ENCODE measurements at regions not wholly inside any gene's neighbourhood (a gene's known extent, or its start where the extent isn't known, plus 50 kb on each side); places are given as distances from the start of the nearest gene placed in this dataset.

- no peak overlapping the region for H3K4me3 ChIP-seq
- DNase-seq = no peak
- H3K4me1 ChIP-seq = peaks cover 0 to 8% (median 4%) of the 10 kb centered on the region in 4 donors
- no peak for TF ChIP-seq CTCF (IDR thresholded peaks at IDR 0.05)
- intact Hi-C loops (cut with DNase I; ENCODE audit: low total_unique reads) = no loop called here
- no peak overlapping the region for H3K27ac ChIP-seq
- no peaks in the 10 kb centered on the region for H3K27me3 ChIP-seq
- H3K36me3 ChIP-seq = no peaks in the 10 kb centered on the region
- no peaks in the 10 kb centered on the region for H3K9me3 ChIP-seq
Observed at GRCh38 chr3:177610686-177611633, 413.7 kb upstream of the TBL1XR1 start.

- intact Hi-C loops (cut with DNase I; ENCODE audit: low total_unique reads) = no loop called here
- TF ChIP-seq CTCF (IDR thresholded peaks at IDR 0.05) = no peak
- no peaks in the 10 kb centered on the region for H3K27me3 ChIP-seq
- no peaks in the 10 kb centered on the region for H3K9me3 ChIP-seq
- H3K27ac ChIP-seq = no peak overlapping the region
- DNase-seq = no peak
- no peak overlapping the region for H3K4me3 ChIP-seq
- no peaks in the 10 kb centered on the region for H3K36me3 ChIP-seq
- peaks cover 0 to 8% (median 4%) of the 10 kb centered on the region in 4 donors for H3K4me1 ChIP-seq
Observed at GRCh38 chr3:177611752-177612334, 414.6 kb upstream of the TBL1XR1 start.

- Histone ChIP-seq H3K4me3 (no peak overlapping the region), H3K36me3 (no peaks in the 10 kb centered on the region), H3K4me1 (peaks cover 0 to 15% (median 6%) of the 10 kb centered on the region in 4 donors), H3K27ac (no peak overlapping the region), H3K9me3 (no peaks in the 10 kb centered on the region), H3K27me3 (no peaks in the 10 kb centered on the region)
- intact Hi-C loops (cut with DNase I; ENCODE audit: low total_unique reads) = no loop called here
- TF ChIP-seq CTCF (IDR thresholded peaks at IDR 0.05) = no peak
- no peak for DNase-seq
Observed at GRCh38 chr3:177613901-177614300, 416.6 kb upstream of the TBL1XR1 start.

GRCh38 chr3:177615015-177615414, 417.7 kb upstream of the TBL1XR1 start:
- Histone ChIP-seq H3K27me3 (no peaks in the 10 kb centered on the region), H3K36me3 (no peaks in the 10 kb centered on the region), H3K9me3 (no peaks in the 10 kb centered on the region), H3K4me1 (peaks cover 0 to 26% (median 15%) of the 10 kb centered on the region in 4 donors), H3K27ac (no peak overlapping the region), H3K4me3 (no peak overlapping the region)
- no peak for TF ChIP-seq CTCF (IDR thresholded peaks at IDR 0.05)
- intact Hi-C loops (cut with DNase I; ENCODE audit: low total_unique reads) = no loop called here
- peak; percentile 73 to 74 for DNase-seq

GRCh38 chr3:177618873-177619733, 421.8 kb upstream of the TBL1XR1 start:
- no peaks in the 10 kb centered on the region for H3K36me3 ChIP-seq
- TF ChIP-seq CTCF (IDR thresholded peaks at IDR 0.05) = no peak
- no peaks in the 10 kb centered on the region for H3K9me3 ChIP-seq
- H3K4me1 ChIP-seq = peaks cover 0 to 38% (median 21%) of the 10 kb centered on the region in 4 donors
- no peak overlapping the region for H3K4me3 ChIP-seq
- peak overlapping the region; percentile 33 to 61 for H3K27ac ChIP-seq
- intact Hi-C loops (cut with DNase I; ENCODE audit: low total_unique reads) = no loop called here
- no peak for DNase-seq
- H3K27me3 ChIP-seq = no peaks in the 10 kb centered on the region
